CD14-positive monocyte (primary cell): ENCODE measurements at regions not wholly inside any gene's neighbourhood (a gene's known extent, or its start where the extent isn't known, plus 50 kb on each side); places are given as distances from the start of the nearest gene placed in this dataset.

Experiments
- DNase-seq, 3 donors: peaks; one replicate each; pipeline ENCODE4 v3.0.0-alpha.2; 2011 to 2022
- H2AFZ ChIP-seq: 2 replicates; pipeline ENCODE4 v1.6.0; 2012; ENCODE audit warnings: mild to moderate bottlenecking, low read depth, low read length, inconsistent platforms; ENCODE audit not compliant: insufficient read depth, poor library complexity, severe bottlenecking
- H3K27ac ChIP-seq, 2 donors: 1 replicate in 1 of 2; 2 replicates in 1 of 2; pipeline ENCODE4 v1.5.1; 2012 to 2013; ENCODE audit warnings: low read length in 2 of 2, control low read depth in 1 of 2, inconsistent platforms in 1 of 2, low read depth in 1 of 2, mild to moderate bottlenecking in 1 of 2
- H3K27me3 ChIP-seq, 2 donors: one replicate each; pipeline versions ENCODE4 v1.6.0 to v1.6.1; 2011 to 2013; ENCODE audit warnings: low read length in 2 of 2; ENCODE audit not compliant: control insufficient read depth in 2 of 2, insufficient read depth in 2 of 2
- H3K36me3 ChIP-seq, 2 donors: replicated peaks in 1 of 2; 1 replicate in 1 of 2; 2 replicates in 1 of 2; pipeline versions ENCODE4 v1.5.1 to v1.6.1; 2012 to 2013; ENCODE audit warnings: low read length in 2 of 2, control low read depth in 1 of 2, inconsistent platforms in 1 of 2, mild to moderate bottlenecking in 1 of 2; ENCODE audit not compliant: insufficient read depth in 2 of 2, control insufficient read depth in 1 of 2
- H3K4me1 ChIP-seq, 2 donors: 1 replicate in 1 of 2; 2 replicates in 1 of 2; pipeline versions ENCODE4 v1.5.1 to v1.6.1; 2012 to 2013; ENCODE audit warnings: low read length in 2 of 2, control low read depth in 1 of 2, inconsistent platforms in 1 of 2, mild to moderate bottlenecking in 1 of 2, moderate library complexity in 1 of 2; ENCODE audit not compliant: insufficient read depth in 2 of 2, control insufficient read depth in 1 of 2
- H3K4me2 ChIP-seq: replicated peaks from 2 replicates; pipeline ENCODE3; 2012; ENCODE audit warnings: low read length, moderate library complexity, mild to moderate bottlenecking; ENCODE audit not compliant: poor library complexity, severe bottlenecking; ENCODE audit errors: extremely low read depth
- H3K4me3 ChIP-seq, 3 experiments: fragments of 200-600 bp in 1 of 3; sonication (generic) in 1 of 3; replicated peaks in 1 of 3; 1 replicate in 2 of 3; 2 replicates in 1 of 3; pipeline ENCODE4 v1.5.1; 2011 to 2013; ENCODE audit warnings: low read length in 3 of 3, mild to moderate bottlenecking in 3 of 3, control low read depth in 2 of 3, low read depth in 2 of 3, inconsistent platforms in 1 of 3, moderate library complexity in 1 of 3
- H3K79me2 ChIP-seq: 2 replicates; pipeline ENCODE4 v1.6.0; 2012; ENCODE audit warnings: mild to moderate bottlenecking, control low read depth, inconsistent platforms, low read length, moderate library complexity; ENCODE audit not compliant: insufficient read depth
- H3K9ac ChIP-seq: 2 replicates; pipeline ENCODE4 v1.6.0; 2017; ENCODE audit warnings: low read length, mild to moderate bottlenecking; ENCODE audit not compliant: insufficient read depth, poor library complexity, severe bottlenecking
- H3K9me3 ChIP-seq, 2 donors: replicated peaks in 1 of 2; 1 replicate in 1 of 2; 2 replicates in 1 of 2; pipeline versions ENCODE4 v1.5.1 to v1.6.1; 2012 to 2013; ENCODE audit warnings: low read length in 2 of 2, control low read depth in 1 of 2; ENCODE audit not compliant: control insufficient read depth in 1 of 2, insufficient read depth in 1 of 2
- H4K20me1 ChIP-seq: 2 replicates; pipeline ENCODE4 v1.6.0; 2012; ENCODE audit warnings: mild to moderate bottlenecking, low read length, control low read depth, moderate library complexity; ENCODE audit not compliant: insufficient read depth
- H3K27ac Mint-ChIP-seq, 7 donors: one replicate each; pipeline ENCODE4 v1.8.0; 2020; ENCODE audit warnings: mild to moderate bottlenecking in 7 of 7, mixed read lengths in 7 of 7, moderate library complexity in 6 of 7, inconsistent platforms in 2 of 7
- H3K27me3 Mint-ChIP-seq, 3 donors: one replicate each; pipeline ENCODE4 v1.8.0; 2021 to 2022; ENCODE audit warnings: low read depth in 3 of 3, mild to moderate bottlenecking in 3 of 3, mixed read lengths in 3 of 3, moderate library complexity in 3 of 3, inconsistent platforms in 1 of 3
- H3K36me3 Mint-ChIP-seq, 2 donors: one replicate each; pipeline ENCODE4 v1.8.0; 2020; ENCODE audit warnings: mixed read lengths in 2 of 2, inconsistent platforms in 1 of 2, mild to moderate bottlenecking in 1 of 2
- H3K4me1 Mint-ChIP-seq: one replicate; pipeline ENCODE4 v1.8.0; 2020; ENCODE audit warnings: mild to moderate bottlenecking, mixed read lengths
- H3K4me3 Mint-ChIP-seq, 2 donors: one replicate each; pipeline ENCODE4 v1.8.0; 2020; ENCODE audit warnings: mild to moderate bottlenecking in 2 of 2, mixed read lengths in 2 of 2, moderate library complexity in 1 of 2
- H3K9me3 Mint-ChIP-seq, 7 donors: one replicate each; pipeline ENCODE4 v1.8.0; 2020 to 2022; ENCODE audit warnings: mixed read lengths in 7 of 7, mild to moderate bottlenecking in 6 of 7, moderate library complexity in 6 of 7, inconsistent platforms in 2 of 7
- CTCF ChIP-seq: fragments of 200-600 bp; IDR thresholded peaks from one replicate; pipeline ENCODE4 v1.8.0; 2022; ENCODE audit warnings: antibody characterized with exemption, mild to moderate bottlenecking
- WGBS: methylation state at CpG from one replicate; pipeline ENCODE4 v1.1.5; 2013; ENCODE audit warnings: missing lambda C conversion rate; ENCODE audit not compliant: insufficient coverage; 5-methylcytosine and 5-hydroxymethylcytosine counted together
- intact Hi-C, 2 donors: fragments of 100-400 bp; cut with micrococcal nuclease; formaldehyde crosslinking; loops; one replicate each; pipeline versions ENCODE4 v1.15.0 to v1.15.1; 2023

- no peaks in the 10 kb centered on the region for H3K9me3 ChIP-seq
- H3K27me3 ChIP-seq, result peaks cover 0 to 2% of the 10 kb centered on the region in 2 donors
- Mint-ChIP-seq H3K9me3 (peaks cover 0 to 2% (median 0%) of the 10 kb centered on the region in 7 donors), H3K4me3 (no peak overlapping the region), H3K27ac (peak overlapping the region in 1 of 7 donors; percentile 30), H3K36me3 (no peaks in the 10 kb centered on the region), H3K4me1 (peaks cover 48% of the 10 kb centered on the region), H3K27me3 (peaks cover 4 to 20% (median 18%) of the 10 kb centered on the region in 3 donors)
- H4K20me1 ChIP-seq, result no peaks in the 10 kb centered on the region
- no peak overlapping the region for H3K4me2 ChIP-seq
- no peaks in the 10 kb centered on the region for H3K36me3 ChIP-seq
- no peak for DNase-seq
- H3K4me1 ChIP-seq, result peaks cover 36 to 43% of the 10 kb centered on the region in 2 donors
- intact Hi-C loops, result no loop called here
- H3K27ac ChIP-seq, result no peak overlapping the region
- no peak overlapping the region for H2AFZ ChIP-seq
- no peak overlapping the region for H3K9ac ChIP-seq
- H3K4me3 ChIP-seq, result no peak overlapping the region
- 85% methylated on average over 7 of the region's 8 CpGs for WGBS
- TF ChIP-seq CTCF, result no peak
- no peaks in the 10 kb centered on the region for H3K79me2 ChIP-seq
Measured at GRCh38 chr10:11687779-11688447, 54.3 kb upstream of the ECHDC3 start.

GRCh38 chr10:11687357-11687771 is 54.8 kb upstream of the ECHDC3 start:
- Mint-ChIP-seq H3K4me1 (peaks cover 49% of the 10 kb centered on the region), H3K27ac (peak overlapping the region in 3 of 7 donors; percentile 24 to 54 (median 30)), H3K36me3 (no peaks in the 10 kb centered on the region), H3K4me3 (no peak overlapping the region), H3K27me3 (peaks cover 4 to 22% (median 18%) of the 10 kb centered on the region in 3 donors), H3K9me3 (peaks cover 0 to 2% (median 0%) of the 10 kb centered on the region in 7 donors)
- H3K4me3 ChIP-seq, result no peak overlapping the region
- no peak overlapping the region for H3K4me2 ChIP-seq
- no peak for DNase-seq
- 100% methylated on average over 1 of the region's 8 CpGs for WGBS
- no peaks in the 10 kb centered on the region for H4K20me1 ChIP-seq
- TF ChIP-seq CTCF, result no peak
- H3K79me2 ChIP-seq, result no peaks in the 10 kb centered on the region
- no peak overlapping the region for H3K9ac ChIP-seq
- H3K36me3 ChIP-seq, result no peaks in the 10 kb centered on the region
- H3K27me3 ChIP-seq, result peaks cover 0 to 6% of the 10 kb centered on the region in 2 donors
- H3K4me1 ChIP-seq, result peaks cover 41 to 45% of the 10 kb centered on the region in 2 donors
- H3K27ac ChIP-seq, result no peak overlapping the region
- H3K9me3 ChIP-seq, result no peaks in the 10 kb centered on the region
- intact Hi-C loops, result no loop called here
- no peak overlapping the region for H2AFZ ChIP-seq
